Hepatic stellate cell (primary cell): ENCODE measurements at regions not wholly inside any gene's neighbourhood (a gene's known extent, or its start where the extent isn't known, plus 50 kb on each side); places are given as distances from the start of the nearest gene placed in this dataset.
"Not testable (repeated sequence)": the region's sequence is repeated elsewhere in the genome, so short reads cannot be mapped to it uniquely, and the experiment has no call there.

Experiments
- DNase-seq: peaks from one replicate; pipeline ENCODE4 v3.0.0; 2011; ENCODE audit warnings: low spot score

DNA sequence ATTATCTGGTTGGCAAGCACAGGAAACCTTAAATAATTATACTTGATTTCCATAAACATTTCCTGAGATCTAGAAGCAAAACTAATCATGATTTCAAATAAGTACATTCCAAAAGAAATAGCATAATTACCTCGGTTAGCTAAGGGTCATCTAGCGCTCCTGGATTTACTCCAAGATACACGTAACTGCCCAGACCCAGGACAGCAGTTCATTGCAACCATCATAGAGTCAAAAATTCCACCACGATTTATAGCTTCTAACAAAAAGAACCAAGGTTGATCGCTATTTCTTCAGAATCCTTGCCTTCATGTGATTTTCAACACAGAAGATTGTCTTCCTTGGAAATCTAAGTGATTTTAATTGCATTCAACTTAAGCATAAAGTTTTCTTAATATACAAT, 1235.5 kb upstream of the TENM3 start:
- DNase-seq, result no peak

DNA sequence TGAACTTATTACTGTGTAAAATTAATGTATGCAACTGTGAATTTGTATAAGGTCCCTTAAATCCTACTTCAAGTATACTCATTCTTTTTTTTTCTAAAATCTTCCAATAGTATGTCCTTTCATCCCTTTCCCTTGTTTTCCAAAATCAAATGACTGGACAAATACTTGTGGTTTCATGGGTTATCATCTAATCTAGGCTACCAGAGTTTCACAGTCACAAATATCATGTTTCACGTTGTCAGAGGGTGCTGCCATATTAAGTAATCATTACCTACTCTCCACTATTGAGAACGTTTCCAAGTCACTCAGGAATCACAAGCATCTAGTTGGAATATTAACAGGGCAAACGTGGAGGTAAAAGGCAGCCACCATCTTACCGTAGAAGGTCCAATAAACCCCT, 1235.0 kb upstream of the TENM3 start:
- DNase-seq, result no peak

DNA sequence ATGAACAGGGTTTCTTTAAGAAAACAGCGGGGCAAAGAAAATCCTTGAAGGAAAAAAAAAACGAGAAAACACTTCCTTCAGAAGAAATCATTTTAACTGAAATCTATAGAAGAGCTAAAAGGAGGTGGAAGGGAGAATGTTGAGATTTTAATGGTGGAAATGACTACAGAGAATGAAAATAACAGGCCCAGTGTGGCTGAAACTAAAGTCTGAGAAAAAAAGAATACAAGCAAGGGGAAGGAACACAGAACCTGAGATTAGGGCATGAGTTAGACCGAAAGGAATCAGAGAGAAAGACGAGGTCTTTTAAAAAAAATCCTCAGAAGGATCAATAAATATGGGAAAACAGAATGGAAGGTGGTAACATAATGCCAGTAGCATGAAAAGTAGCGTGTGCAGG, 1230.0 kb upstream of the TENM3 start:
- no peak for DNase-seq

DNA sequence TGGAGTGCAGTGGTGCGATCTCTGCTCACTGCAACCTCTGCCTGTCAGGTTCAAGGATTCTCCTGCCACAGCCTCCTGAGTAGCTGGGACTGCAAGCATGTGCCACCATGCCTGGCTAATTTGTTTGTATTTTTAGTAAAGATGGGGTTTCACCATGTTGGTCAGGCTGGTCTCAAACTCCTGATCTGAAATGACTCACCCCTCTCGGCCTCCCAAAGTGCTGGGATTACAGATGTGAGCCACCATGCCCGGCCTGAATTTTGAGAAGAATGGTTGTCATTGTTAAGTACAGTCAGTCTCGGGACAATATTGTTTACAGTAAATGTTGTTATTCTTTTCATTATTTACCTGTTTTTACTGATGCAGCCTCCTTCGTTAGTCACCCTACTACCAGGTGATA, 1226.2 kb upstream of the TENM3 start:
- DNase-seq, result no peak

DNA sequence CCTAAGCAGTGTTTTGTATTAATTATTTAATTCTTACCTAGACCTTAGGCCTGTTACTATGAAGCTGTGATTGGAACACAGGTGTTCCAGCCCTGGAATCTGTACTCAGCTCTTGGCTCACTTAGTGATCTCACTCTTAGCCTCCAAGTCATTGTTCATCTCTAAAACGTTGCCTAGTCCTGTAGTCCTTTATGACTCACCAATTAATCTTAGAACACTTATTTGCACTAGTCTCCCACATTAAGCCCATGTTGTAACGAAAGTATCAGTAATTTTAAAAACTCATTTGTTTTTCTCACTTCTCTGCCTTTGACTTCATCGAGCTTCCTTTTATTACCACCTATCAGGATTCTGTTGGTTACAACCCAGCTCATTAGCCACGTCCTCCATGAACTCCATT, 1224.7 kb upstream of the TENM3 start:
- no peak for DNase-seq

DNA sequence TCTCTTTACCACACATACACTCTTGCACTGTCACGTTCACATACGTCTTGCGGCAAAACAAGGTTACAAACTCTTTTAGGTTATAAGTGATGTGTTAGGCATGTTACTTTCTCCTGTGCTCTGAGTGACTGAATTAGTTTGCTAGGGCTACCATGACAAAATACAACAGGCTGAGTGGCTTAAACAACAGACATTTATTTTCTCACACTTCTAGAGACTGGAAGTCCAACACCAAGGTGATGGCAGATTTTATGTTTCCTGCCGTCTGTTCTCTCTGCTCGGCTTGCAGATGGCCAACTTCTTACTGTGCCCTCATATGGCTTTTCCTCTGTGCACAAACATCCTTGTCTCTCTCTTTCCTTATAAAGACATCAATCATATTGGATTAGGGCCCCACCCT, 1224.3 kb upstream of the TENM3 start:
- no peak for DNase-seq

DNA sequence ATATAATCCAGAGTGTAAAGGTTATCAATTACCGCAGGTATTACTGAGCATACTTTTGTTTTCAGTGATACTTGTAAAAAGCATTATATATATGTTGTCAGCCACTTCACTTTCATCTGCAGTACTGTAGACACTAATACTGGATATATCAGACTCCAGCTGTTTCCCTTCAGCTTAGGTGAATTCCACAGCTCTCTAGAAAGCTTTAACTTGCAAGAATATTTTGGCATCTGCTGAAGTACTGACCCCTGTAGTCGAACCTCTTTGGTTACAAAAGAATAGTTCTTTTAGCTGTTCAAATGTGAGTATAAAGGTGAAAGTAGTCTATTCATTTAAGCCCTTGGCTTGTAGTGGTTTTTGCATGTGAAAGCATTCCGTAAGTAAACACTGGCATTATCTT, 1222.7 kb upstream of the TENM3 start:
- DNase-seq, result no peak

DNA sequence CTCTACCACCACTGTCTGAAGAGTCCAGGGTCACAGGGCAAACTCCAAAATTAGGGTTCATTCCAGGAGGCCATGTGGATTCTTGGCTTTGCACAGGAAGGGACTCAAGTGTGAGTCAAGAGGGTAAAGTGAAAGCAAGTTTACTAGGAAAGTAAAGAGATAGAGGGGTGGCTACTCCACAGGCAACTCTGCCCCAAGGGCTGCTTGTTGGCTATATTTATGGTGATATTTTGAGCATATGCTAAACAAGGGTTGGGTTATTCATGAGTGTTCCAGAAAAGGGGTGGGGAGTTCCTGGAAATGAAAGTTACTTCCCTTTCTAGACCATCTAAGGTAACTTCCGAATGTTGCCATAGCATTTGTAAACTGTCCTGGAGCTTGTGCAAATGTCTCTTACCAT, 1222.0 kb upstream of the TENM3 start:
- DNase-seq, result no peak

DNA sequence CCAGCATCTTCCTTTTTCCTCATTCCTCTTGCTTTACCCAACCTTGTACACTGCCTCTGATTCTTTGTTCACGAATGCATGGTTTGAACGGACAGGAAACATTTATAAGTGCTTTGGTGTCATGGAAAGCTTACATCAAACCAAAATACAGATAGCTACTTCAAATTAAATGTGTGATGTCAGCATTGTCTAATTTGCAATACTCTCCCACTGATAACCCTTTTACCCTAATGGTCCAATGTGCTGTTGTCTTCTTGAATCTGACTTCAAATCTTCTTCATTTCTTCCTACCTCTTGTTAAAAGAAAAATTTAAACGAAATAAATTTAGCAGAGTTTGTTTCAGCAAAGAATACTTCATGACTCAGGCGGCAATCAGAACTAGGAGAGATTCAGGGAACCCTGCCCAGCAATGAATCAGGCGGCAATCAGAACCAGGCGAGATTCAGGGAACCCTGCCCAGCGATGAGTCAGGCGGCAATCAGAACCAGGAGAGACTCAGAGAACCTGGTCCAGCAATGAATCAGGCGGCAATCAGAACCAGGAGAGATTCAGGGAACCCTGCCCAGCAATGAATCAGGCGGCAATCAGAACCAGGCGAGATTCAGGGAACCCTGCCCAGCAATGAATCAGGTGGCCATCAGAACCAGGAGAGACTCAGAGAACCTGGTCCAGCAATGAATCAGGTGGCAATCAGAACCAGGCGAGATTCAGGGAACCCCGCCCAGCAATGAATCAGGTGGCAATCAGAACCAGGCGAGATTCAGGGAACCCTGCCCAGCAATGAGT, 1212.9 kb upstream of the TENM3 start:
- DNase-seq, result not testable (repeated sequence)

DNA sequence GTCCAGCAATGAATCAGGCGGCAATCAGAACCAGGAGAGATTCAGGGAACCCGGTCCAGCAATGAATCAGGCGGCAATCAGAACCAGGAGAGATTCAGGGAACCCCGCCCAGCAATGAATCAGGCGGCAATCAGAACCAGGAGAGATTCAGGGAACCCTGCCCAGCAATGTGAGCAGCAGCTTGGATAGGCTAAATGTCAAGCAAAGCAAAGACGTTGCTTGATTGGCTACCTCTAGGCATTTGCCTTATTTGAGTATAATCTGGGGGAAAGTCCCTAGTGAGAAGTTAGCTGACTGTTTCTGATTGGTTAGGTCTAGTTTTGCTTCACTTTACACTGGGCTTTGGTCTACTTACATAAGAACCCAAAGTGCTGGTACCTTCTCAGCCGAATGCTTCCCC, 1212.2 kb upstream of the TENM3 start:
- no peak for DNase-seq

DNA sequence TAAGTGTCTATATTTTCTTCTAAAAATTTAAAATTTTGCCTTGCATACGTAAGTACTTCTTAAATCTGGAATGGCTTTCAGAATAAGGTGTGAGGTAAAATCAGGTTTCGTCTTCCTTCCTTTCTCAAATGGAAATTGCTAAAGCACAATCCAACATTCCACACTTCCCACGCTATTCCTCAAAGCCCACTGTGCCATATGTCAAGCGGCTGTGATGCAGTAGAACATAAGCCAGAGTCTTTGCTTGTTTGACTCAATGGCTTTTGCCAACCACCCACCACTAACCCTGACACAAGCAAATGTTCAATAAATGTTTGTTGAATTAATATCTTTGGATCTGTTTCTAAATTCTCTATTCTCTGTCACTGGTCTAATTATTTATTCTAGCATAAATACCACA, 1199.7 kb upstream of the TENM3 start:
- no peak for DNase-seq

DNA sequence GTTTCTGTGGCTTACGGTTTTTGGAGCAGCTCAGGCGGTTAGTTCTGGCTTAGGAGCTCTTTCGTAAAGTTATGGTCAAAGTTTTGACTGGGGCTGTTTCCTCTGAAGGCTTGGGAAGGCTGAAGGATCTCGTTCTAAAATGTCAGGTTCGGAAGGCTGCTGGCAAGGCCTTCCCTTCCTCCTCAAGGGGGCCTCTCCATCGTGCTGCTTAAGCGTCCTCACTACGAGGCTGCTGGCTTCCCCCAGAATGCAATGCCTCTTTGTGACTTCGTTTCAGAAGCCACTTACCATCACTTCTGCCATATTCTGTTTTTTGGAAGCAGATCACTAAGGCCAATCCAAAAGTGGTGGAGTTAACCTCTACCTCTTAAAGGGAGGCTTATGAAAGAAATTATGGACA, 1196.4 kb upstream of the TENM3 start:
- DNase-seq, result no peak

DNA sequence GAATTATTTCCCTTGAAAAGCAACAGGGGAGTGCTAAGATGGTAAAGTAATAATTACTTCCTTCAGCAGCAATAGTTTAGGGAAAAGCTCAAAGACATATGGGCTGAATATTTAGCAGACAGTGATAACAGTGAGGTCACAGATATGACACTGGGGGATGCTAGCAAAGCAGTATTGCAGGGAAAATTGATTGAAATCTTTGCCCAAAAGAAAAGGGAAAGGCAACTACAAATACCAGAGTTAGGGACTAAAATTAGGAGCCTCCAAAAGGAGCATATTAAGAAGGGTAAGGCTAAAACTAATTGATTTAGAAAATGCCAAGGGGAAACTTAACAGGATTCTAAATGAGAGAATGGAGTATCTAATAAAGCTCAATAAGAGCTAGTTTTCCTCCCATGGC, 1191.3 kb upstream of the TENM3 start:
- DNase-seq, result no peak

DNA sequence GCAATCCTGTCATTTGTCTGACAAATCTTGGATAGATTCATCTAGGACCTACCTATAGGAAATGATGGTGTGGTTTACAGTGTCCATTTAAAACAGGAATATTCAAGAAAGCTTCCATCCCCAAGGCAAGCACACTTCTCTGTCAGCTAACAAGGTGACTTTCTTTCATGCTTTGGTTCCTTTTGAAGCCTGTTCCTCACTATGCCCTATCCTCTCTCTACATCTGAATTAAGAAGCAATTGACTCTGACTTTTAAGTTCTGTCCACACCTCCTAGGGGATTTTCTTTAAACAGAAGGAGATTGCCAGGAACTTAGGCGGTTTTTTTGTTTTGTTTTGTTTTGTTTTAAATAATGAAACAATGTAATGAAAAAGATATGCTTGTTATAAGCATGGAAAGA, 1181.4 kb upstream of the TENM3 start:
- no peak for DNase-seq

DNA sequence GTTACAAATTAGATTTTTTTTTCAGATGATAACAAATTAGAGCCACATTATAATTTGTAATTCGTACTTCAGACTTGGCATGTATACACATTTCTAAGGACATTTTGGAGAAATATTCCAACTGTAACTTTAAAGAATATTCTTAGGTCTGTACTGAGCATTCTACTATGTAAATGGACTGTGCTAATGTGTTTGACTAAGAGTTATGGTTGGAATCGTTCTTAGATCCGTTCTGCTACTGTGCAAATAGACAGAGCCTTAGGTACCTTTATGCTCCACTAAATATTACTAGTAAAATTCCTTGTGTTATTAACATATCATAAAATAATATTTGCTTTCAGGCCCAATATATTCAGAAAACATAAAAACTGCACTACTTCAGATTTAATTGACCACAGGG, 1180.0 kb upstream of the TENM3 start:
- no peak for DNase-seq

DNA sequence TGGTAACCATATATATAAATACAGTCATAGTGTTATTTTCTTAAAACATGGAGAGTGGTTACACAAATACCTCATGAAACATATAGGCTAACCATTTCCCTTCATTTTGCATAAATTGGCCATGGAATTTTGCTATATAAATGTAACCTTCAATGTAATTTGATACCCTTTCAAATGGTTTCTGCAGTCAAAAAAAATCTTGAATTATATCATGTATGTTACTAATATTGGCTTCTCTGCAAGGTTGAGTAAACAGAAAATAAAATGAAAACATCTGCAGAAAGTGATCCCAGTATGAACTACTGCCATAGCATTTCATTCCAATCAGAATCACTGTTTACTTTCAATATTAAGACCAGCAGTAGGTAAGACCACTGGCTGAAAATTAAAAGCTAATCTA, 1165.9 kb upstream of the TENM3 start:
- DNase-seq, result no peak

DNA sequence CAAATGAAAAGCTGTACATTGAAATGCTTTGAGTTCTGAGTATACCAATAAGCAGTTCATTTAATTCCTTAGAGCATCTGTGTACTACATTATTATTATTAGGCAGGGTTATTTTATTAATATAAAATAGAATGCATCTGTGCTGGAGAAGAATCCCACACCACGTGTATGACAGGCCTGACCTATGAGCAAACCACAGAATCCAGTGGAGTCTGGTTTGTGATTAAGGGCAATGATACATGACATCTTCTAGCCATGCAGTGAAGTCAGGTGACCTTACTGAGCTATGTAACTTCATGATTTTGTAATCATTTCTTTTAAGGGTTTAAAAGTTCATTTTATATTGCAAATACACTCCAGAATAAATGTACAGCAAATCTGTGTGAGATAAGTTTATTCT, 1165.0 kb upstream of the TENM3 start:
- DNase-seq, result no peak

DNA sequence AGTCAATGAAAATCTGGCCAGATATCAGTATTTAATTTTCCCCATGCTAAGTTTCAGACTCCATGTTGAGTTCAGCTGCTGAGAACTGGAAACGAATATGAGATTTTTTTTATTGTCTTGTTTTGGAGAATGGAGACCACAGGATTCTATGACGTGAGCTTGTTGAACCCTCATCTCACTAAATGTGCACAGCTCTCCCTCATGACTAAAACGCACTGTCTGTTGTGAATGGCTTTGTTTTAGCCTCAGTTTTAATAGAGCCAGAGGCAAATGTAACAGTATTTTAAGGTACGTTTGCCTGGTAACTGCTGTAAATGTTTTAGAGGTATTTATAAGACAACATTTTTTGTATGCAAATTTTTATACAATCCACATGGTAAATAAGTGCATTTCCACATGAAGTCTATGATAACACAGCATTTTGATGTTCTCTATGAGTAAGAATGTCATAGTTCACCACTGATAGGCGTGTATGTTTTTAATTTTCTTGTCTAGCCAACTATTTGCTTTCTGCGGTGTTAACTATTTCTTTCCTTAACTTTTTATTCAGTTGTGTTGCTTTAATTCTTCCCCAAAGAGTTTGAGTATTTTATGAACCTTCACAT, 1159.3 kb upstream of the TENM3 start:
- DNase-seq, result no peak

DNA sequence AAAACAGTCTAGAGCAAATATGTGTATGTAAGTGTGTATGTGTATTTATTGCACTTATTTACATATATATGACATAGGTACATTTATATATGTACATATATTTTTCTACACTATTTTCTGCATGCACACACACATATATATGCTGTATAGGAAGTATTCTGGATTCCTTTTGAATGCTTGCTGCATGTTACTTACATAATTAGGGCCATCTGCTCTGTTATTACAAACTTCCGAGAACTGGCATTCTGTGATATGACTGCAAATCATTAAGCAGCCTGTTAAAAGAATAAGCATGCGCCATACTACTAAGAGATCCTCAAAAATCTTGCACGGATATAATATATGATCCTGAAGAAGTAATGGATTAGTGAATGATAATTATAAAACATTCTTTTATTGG, 1157.6 kb upstream of the TENM3 start:
- no peak for DNase-seq

DNA sequence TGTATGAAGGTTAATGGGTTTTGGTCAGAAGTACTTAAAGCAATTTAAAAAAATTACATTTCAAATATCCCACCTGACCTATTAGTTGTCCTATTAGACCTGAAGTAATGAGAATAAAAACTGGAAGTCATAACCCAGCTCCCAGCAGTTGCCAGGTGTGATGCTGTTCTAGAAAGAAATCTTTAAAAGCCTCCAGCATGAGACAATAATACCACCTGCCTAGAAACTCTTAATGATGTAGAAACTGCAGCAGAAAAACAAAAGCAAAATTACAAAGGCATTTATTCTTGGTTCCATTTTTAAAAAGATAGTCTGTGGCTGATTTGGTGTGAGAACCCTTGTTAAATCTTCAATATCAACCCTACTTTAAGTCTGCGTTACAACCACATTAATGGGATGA, 1137.7 kb upstream of the TENM3 start:
- DNase-seq, result no peak

DNA sequence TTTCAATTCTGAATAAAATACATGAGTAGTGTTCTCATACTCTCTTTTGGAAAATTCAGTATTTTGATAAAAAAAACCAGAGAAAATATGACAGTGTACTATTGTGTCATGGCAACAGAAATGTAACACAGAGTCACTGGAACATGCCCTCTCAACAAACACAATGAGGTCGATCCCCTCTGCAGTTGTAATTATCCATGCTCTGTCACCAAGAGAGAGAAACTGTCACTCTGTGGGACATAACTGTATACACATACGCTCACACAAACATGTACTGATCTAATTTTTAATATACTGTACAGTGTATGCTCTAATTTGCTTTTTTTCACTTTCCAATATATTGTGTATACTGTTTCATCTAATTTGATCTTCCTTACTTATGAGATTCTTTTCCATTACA, 1136.8 kb upstream of the TENM3 start:
- no peak for DNase-seq

DNA sequence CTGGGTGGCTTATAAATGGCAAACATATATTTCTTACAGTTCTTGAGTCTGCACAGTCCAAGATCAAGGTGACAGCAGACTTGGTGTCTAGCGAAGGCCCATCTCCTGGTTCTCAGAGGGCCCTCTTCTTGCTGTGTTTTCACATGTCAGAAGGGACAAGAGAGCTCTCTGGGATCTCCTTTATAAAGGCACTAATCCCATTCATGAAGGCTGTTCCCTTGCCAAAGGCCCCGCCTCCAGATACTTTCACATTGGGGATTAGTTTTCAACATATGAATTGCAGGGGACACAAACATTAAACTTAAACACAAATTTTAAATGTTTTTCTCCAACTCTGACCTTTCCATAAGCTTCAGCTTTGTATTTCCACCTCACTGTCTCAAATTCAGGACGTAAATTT, 1135.0 kb upstream of the TENM3 start:
- no peak for DNase-seq

DNA sequence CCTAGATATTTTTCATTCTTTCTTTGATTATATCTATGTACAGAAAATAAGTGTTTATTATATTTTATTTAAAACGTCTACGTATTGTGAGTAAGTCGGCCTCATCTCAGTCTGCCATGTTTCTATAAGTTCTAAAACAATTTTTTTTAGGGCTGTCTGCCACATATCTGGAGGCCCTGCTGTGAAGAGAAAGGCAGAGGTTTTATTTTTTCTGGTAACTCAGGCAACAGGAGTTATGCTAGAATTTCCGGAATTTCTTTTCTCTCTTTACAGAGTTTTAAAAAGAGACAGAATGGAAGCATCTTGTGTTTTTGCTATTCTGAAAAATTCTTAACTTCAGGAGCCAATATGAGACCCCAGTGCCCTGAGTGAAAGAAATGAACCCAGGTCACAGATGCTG, 1124.0 kb upstream of the TENM3 start:
- no peak for DNase-seq

DNA sequence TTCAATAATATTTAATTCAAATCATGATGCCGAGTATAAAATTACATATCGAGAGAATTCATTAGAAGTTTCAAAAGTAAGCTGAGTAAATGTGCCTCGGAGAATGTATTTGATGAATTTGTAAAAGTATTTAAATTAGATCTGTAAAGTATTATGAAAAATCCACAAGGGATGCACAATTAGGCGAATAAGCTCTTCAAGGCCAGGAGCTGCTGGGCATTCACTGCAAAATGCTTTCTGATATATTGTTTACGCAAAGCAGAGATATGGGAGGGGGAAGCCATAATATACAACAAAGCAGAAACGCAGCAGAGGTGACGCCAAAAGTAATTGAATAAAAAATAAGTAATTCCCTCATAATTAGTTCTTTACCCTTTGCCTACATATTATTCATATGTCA, 1121.5 kb upstream of the TENM3 start:
- DNase-seq, result no peak
